ENCODE measurements at regions not wholly inside any gene's neighbourhood (a gene's known extent, or its start where the extent isn't known, plus 50 kb on each side); places are given as distances from the start of the nearest gene placed in this dataset.

- Histone ChIP-seq H3K36me3 (no peaks in the 10 kb centered on the region), H3K9me3 (no peaks in the 10 kb centered on the region), H3K27ac (no peak overlapping the region), H3K4me3 (replicated peaks in 1 of 3) (no peak overlapping the region), H3K4me1 (no peaks in the 10 kb centered on the region), H3K27me3 (no peaks in the 10 kb centered on the region)
- WGBS, 2 donors: 70 to 74% methylated on average over 2 of the region's 2 CpGs
- intact Hi-C loops (cut with DNase I): no loop called here
- no peak for TF ChIP-seq CTCF (IDR thresholded peaks at IDR 0.05)
- DNase-seq: no peak
These were observed 444.8 kb downstream of the ADAMTS20 start for GRCh38 chr12:43107026-43107775.

DNA sequence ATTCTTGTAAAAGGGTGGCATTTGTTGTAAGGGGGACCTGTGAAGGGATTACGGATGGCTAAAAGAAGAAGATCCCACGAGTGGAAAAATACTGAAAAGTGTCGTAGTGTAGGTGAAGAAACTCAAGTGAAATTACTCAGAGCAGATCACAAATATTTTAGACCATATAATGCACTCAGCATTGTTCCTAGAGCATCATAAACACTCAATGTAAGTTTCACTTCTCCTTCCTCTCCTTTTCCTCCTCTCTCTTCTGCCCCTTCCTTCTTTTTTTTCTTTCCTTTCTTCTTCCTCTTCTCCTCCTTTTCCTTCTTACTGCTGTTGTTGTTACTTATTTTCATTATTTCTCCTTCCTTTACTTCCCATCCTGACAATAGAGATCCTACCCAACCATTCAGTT lies 445.6 kb downstream of the ADAMTS20 start:
- H3K9me3 ChIP-seq: no peaks in the 10 kb centered on the region
- no peak overlapping the region for H3K4me3 ChIP-seq (replicated peaks in 1 of 3)
- H3K27ac ChIP-seq: no peak overlapping the region
- 53 to 76% methylated on average over 3 of the region's 3 CpGs for WGBS, 2 donors
- intact Hi-C loops (cut with DNase I): no loop called here
- no peak for TF ChIP-seq POLR2A (IDR thresholded peaks at IDR 0.05)
- TF ChIP-seq CTCF (IDR thresholded peaks at IDR 0.05): no peak
- no peaks in the 10 kb centered on the region for H3K4me1 ChIP-seq
- no peaks in the 10 kb centered on the region for H3K27me3 ChIP-seq
- no peak for DNase-seq
- H3K36me3 ChIP-seq: no peaks in the 10 kb centered on the region

DNA sequence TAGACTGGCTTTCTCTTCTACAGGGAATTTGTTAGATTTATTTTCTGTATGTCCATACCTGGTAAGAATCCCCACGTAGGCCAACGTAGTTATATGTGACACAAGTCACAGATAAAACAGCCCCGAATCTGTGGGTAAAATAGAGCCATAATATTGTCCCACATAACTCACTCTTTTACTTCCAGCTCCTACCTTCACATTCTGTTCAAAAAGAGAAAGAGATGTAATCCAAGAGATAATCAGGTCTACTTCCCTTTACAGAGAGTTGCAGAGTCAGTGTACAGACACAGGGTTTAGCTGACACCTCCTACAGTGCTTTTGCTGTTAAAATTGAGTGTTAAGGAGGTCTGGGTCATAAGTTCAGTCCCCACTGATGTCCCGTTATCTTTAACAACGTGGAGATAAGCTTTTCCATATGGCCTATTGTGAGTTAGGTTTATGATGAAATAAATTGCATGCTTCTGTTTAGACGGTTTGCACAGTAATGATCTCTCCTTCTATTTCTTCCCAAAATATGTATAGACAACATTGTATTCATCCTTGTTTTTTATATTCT lies 446.5 kb downstream of the ADAMTS20 start:
- H3K9me3 ChIP-seq: no peaks in the 10 kb centered on the region
- H3K4me3 ChIP-seq (replicated peaks in 1 of 3): no peak overlapping the region
- H3K27me3 ChIP-seq: no peaks in the 10 kb centered on the region
- TF ChIP-seq POLR2A (IDR thresholded peaks at IDR 0.05) (no peak), CTCF (IDR thresholded peaks at IDR 0.05) (no peak)
- DNase-seq: no peak
- WGBS, 2 donors: 64 to 71% methylated on average over 6 of the region's 6 CpGs
- no peaks in the 10 kb centered on the region for H3K4me1 ChIP-seq
- H3K27ac ChIP-seq: no peak overlapping the region
- no peaks in the 10 kb centered on the region for H3K36me3 ChIP-seq
- intact Hi-C loops (cut with DNase I): no loop called here

- intact Hi-C loops (cut with DNase I): no loop called here
- H3K9me3 ChIP-seq: no peaks in the 10 kb centered on the region
- H3K4me1 ChIP-seq: no peaks in the 10 kb centered on the region
- H3K27me3 ChIP-seq: no peaks in the 10 kb centered on the region
- 96 to 100% methylated on average over 3 of the region's 3 CpGs for WGBS, 2 donors
- TF ChIP-seq POLR2A (IDR thresholded peaks at IDR 0.05): no peak
- no peak overlapping the region for H3K27ac ChIP-seq
- H3K36me3 ChIP-seq: no peaks in the 10 kb centered on the region
- H3K4me3 ChIP-seq (replicated peaks in 1 of 3): no peak overlapping the region
- DNase-seq: no peak
These were observed 447.5 kb downstream of the ADAMTS20 start for GRCh38 chr12:43104494-43104893.

DNA sequence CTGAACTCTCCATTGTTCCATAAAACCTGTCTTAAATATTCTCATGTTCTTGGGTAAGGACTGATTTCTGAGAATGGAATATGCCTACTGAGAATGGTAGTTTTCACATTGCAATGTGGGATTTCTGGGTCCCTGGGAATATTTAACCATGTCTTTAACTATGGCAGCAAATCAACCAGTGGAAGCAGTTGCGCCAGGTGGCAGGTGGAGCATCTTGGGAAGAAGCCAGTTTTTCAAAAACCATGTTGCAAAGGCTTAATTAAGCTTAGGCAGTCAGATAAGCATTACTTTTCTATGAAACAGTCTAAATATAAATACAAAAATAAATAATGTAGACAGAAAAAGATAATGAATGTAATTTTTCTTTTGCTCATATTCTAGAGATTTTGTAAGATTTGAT lies 448.1 kb downstream of the ADAMTS20 start:
- 93 to 100% methylated on average over 1 of the region's 1 CpG for WGBS, 2 donors
- intact Hi-C loops (cut with DNase I): no loop called here

More for the DNA sequence above, 448.1 kb downstream of the ADAMTS20 start:
- TF ChIP-seq POLR2A (IDR thresholded peaks at IDR 0.05): no peak
- no peak for TF ChIP-seq CTCF (IDR thresholded peaks at IDR 0.05)
- H3K4me3 ChIP-seq (replicated peaks in 1 of 3): no peak overlapping the region
- no peak for DNase-seq
- H3K27ac ChIP-seq: no peak overlapping the region
- H3K27me3 ChIP-seq: no peaks in the 10 kb centered on the region
- no peaks in the 10 kb centered on the region for H3K4me1 ChIP-seq
- no peaks in the 10 kb centered on the region for H3K9me3 ChIP-seq
- H3K36me3 ChIP-seq: no peaks in the 10 kb centered on the region
